GM23248 (cell line): ENCODE measurements at regions not wholly inside any gene's neighbourhood (a gene's known extent, or its start where the extent isn't known, plus 50 kb on each side); places are given as distances from the start of the nearest gene placed in this dataset.

Source experiments
- EZH2 ChIP-seq: fragments of 200-600 bp; sonication (generic); IDR thresholded peaks from 2 replicates; pipeline ENCODE4 v1.6.1; 2018; ENCODE audit warnings: antibody characterized with exemption, mild to moderate bottlenecking; ENCODE audit not compliant: insufficient read depth, poor library complexity, severe bottlenecking
- EZH2phosphoT487 ChIP-seq: fragments of 200-600 bp; sonication (generic); IDR thresholded peaks from 2 replicates; pipeline ENCODE4 v1.6.1; 2018; ENCODE audit warnings: antibody characterized with exemption, moderate library complexity, mild to moderate bottlenecking, low read depth; ENCODE audit not compliant: insufficient read depth

GRCh38 chr10:33115738-33116719 lies 158.0 kb upstream of the ITGB1 start:
- TF ChIP-seq EZH2phosphoT487 (no peak), EZH2 (no peak)
